Ovary (tissue), 7 donors: ENCODE measurements at regions not wholly inside any gene's neighbourhood (a gene's known extent, or its start where the extent isn't known, plus 50 kb on each side); places are given as distances from the start of the nearest gene placed in this dataset.

Source experiments
- DNase-seq, 5 donors: peaks; one replicate each; pipeline ENCODE4 v3.0.0-alpha.2; 2019 to 2020
- H3K27ac ChIP-seq, 2 donors: fragments of 200-600 bp; one replicate each; pipeline versions ENCODE4 v1.5.1 to v1.8.0; 2019 to 2022
- H3K27me3 ChIP-seq: fragments of 200-600 bp; one replicate; pipeline ENCODE4 v1.8.0; 2022
- H3K36me3 ChIP-seq: fragments of 200-600 bp; sonication (generic); one replicate; pipeline ENCODE4 v1.5.1; 2019
- H3K4me1 ChIP-seq: one replicate; pipeline ENCODE4 v1.8.1; 2013; ENCODE audit warnings: mild to moderate bottlenecking, moderate library complexity; ENCODE audit not compliant: insufficient read depth
- H3K4me3 ChIP-seq: fragments of 200-600 bp; sonication (generic); one replicate; pipeline ENCODE4 v1.5.1; 2017
- H3K9me3 ChIP-seq, 2 donors: fragments of 200-600 bp in 1 of 2; sonication (generic) in 1 of 2; one replicate each; pipeline versions ENCODE4 v1.5.1 to v1.8.1; 2013 to 2019; ENCODE audit warnings: mild to moderate bottlenecking in 1 of 2, moderate library complexity in 1 of 2
- EP300 ChIP-seq: sonication (generic); formaldehyde crosslinking; IDR thresholded peaks from one replicate; pipeline ENCODE4 v1.6.1; 2017; ENCODE audit warnings: antibody characterized with exemption
- POLR2A ChIP-seq: fragments of 450-650 bp; IDR thresholded peaks from one replicate; pipeline ENCODE4 v1.6.1; 2017; ENCODE audit warnings: antibody characterized with exemption, mild to moderate bottlenecking, moderate library complexity
- WGBS, 3 donors: extraction: QIAGEN DNeasy Blood & Tissue Kit in 1 of 3; methylation state at CpG; one replicate each; pipeline versions ENCODE4 v1.1.5 to v1.1.7; 2013 to 2017; 5-methylcytosine and 5-hydroxymethylcytosine counted together
- intact Hi-C, 4 donors: fragments of 100-400 bp; cut with DNase I; formaldehyde crosslinking; loops; one replicate each; pipeline versions ENCODE4 v1.11.0 to v1.15.1; 2022 to 2023
- TF ChIP-seq, protein P1 (sequence below), 3 donors: fragments of 450-650 bp in 2 of 3; fragments of 200-600 bp in 1 of 3; IDR thresholded peaks; one replicate each; pipeline versions ENCODE4 v1.5.1 to v1.8.0; 2016 to 2022; ENCODE audit warnings: antibody characterized with exemption in 3 of 3, mild to moderate bottlenecking in 1 of 3
- donor health status: DM: no; HTN: no; CAD: no; lungs with moderate emphysema.
- donor health status: DM: no; HTN: no; CAD: no.
- donor health status: Bipolar disorder and iron deficiency.
- donor health status: DM: no; HTN: no; CAD: no.
- donor health status: DM: yes; HTN: yes; CAD: no.

DNA sequence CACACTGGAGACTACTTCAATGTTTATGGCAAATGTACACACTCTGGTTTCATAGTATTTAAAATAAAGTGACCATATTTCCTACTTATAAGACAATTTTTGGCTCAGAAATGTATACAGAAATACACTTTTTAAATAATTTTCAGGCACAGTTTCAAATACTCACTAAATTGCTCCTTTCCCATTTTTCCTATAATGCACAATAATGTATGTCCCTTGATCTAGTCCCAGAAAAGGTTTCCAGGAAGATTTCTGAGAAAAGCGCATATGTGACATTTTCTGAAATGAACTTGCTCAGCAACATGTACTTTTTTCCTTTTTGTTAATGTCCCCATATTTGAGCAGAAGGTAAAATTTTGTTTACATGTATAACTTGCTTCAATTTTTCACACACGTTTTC lies 591.4 kb downstream of the CD109 start:
- TF ChIP-seq, protein P1, sequence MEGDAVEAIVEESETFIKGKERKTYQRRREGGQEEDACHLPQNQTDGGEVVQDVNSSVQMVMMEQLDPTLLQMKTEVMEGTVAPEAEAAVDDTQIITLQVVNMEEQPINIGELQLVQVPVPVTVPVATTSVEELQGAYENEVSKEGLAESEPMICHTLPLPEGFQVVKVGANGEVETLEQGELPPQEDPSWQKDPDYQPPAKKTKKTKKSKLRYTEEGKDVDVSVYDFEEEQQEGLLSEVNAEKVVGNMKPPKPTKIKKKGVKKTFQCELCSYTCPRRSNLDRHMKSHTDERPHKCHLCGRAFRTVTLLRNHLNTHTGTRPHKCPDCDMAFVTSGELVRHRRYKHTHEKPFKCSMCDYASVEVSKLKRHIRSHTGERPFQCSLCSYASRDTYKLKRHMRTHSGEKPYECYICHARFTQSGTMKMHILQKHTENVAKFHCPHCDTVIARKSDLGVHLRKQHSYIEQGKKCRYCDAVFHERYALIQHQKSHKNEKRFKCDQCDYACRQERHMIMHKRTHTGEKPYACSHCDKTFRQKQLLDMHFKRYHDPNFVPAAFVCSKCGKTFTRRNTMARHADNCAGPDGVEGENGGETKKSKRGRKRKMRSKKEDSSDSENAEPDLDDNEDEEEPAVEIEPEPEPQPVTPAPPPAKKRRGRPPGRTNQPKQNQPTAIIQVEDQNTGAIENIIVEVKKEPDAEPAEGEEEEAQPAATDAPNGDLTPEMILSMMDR (IDR thresholded peaks at IDR 0.05): no peak
- H3K27ac ChIP-seq: no peak overlapping the region
- WGBS, 3 donors: 79 to 87% (median 82%) methylated on average over 2 of the region's 2 CpGs
- intact Hi-C loops: no loop called here
- DNase-seq: no peak
- H3K27me3 ChIP-seq: no peaks in the 10 kb centered on the region
- no peaks in the 10 kb centered on the region for H3K36me3 ChIP-seq
- no peaks in the 10 kb centered on the region for H3K9me3 ChIP-seq
- no peaks in the 10 kb centered on the region for H3K4me1 ChIP-seq
- H3K4me3 ChIP-seq: no peak overlapping the region

DNA sequence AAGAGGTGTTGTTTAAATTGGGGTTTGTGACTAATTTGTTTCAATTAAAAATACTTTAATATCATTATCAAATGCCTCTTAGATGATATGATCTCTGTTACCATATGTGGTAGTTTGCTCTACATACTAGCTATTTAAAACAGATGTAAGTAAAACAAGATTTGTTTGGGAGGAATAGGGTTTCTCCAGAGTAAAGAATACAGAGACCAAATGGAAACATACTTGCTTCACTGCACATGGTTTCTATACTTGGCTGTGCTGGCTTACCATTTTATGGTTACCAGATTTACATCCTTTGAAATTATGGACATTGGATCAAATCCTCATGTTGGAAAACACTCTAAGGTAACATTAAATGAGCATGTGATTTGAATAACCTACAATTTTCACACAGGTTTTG lies 588.3 kb downstream of the CD109 start:
- intact Hi-C loops: no loop called here
- H3K27me3 ChIP-seq: no peaks in the 10 kb centered on the region
- no peak overlapping the region for H3K27ac ChIP-seq
- no peaks in the 10 kb centered on the region for H3K9me3 ChIP-seq
- no peaks in the 10 kb centered on the region for H3K36me3 ChIP-seq
- TF ChIP-seq, protein P1 (IDR thresholded peaks at IDR 0.05): no peak
- no peak for TF ChIP-seq POLR2A
- TF ChIP-seq EP300: no peak
- H3K4me3 ChIP-seq: no peak overlapping the region
- no peaks in the 10 kb centered on the region for H3K4me1 ChIP-seq
- DNase-seq: no peak

DNA sequence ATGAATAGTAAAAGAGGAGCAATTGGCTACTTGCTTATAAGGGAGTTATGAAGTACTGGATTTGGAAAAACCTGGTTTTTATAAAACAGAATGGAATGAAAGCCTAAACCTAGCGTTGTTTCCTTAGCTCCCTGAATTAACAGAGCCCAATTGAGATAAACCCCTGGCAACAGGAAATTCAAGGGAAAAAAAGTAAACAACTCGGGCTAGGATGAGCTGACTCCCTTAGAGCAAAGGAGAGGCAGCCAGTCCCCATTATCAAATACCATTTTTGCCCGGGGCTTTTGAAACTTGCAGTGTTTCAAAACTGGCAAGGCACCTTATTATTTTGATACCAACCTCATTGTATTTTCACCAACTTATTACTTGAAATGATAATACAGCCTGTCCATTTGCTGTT lies 587.5 kb downstream of the CD109 start:
- WGBS, 3 donors: 8 to 21% (median 10%) methylated on average over 3 of the region's 3 CpGs
- Histone ChIP-seq H3K4me1 (no peaks in the 10 kb centered on the region), H3K4me3 (no peak overlapping the region), H3K9me3 (no peaks in the 10 kb centered on the region), H3K36me3 (no peaks in the 10 kb centered on the region), H3K27me3 (no peaks in the 10 kb centered on the region), H3K27ac (no peak overlapping the region)
- intact Hi-C loops: no loop called here
- TF ChIP-seq, protein P1 (IDR thresholded peaks at IDR 0.05): no peak
- TF ChIP-seq POLR2A (no peak), EP300 (no peak)
- no peak for DNase-seq

DNA sequence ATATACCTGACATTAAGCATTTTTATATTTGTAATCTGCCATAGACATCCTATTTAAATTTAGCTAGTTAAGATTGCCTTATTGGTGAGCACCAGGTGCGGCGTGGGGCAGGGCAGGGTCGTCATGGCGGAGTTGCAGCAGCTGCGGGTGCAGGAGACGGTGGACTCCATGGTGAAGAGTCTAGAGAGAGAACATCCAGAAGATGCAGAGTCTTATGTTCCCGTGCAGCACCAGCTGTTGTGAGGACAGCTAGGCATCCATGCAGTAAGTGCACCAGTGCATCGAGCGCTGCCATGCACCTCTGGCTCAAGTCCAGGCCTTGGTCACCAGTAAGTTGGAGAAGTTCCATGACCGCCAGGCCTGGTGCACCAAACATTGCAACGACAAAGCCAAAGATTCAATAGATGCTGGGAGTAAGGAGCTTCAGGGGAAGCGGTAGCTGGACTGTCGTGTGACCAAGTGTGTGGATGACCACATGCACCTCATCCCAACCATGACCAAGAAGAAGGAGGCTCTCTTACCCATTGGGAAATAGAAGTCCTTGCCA lies 586.2 kb downstream of the CD109 start:
- WGBS, 3 donors: 95 to 97% (median 97%) methylated on average over 13 of the region's 13 CpGs
- H3K27me3 ChIP-seq: no peaks in the 10 kb centered on the region
- no peaks in the 10 kb centered on the region for H3K4me1 ChIP-seq
- no peaks in the 10 kb centered on the region for H3K36me3 ChIP-seq
- no peak overlapping the region for H3K27ac ChIP-seq
- DNase-seq: peak in 1 of 5 donors; percentile 7
- H3K4me3 ChIP-seq: no peak overlapping the region
- no peak for TF ChIP-seq POLR2A
- TF ChIP-seq, protein P1 (IDR thresholded peaks at IDR 0.05): no peak
- no peak for TF ChIP-seq EP300
- intact Hi-C loops: no loop called here
- H3K9me3 ChIP-seq: no peaks in the 10 kb centered on the region
